22Rv1 (cell line): ENCODE measurements at regions not wholly inside any gene's neighbourhood (a gene's known extent, or its start where the extent isn't known, plus 50 kb on each side); places are given as distances from the start of the nearest gene placed in this dataset.

Source experiments
- H3K27ac ChIP-seq: fragments of 450-650 bp; 2 replicates; pipeline ENCODE4 v1.5.1; 2017
- CTCF ChIP-seq: fragments of 450-650 bp; IDR thresholded peaks from 2 replicates; pipeline ENCODE4 v1.5.1; 2017; ENCODE audit warnings: mild to moderate bottlenecking
- ZFX ChIP-seq: fragments of 450-650 bp; IDR thresholded peaks from 2 replicates; pipeline ENCODE4 v1.6.1; 2017; ENCODE audit warnings: antibody characterized with exemption, borderline replicate concordance

GRCh38 chr2:62568074-62568473 is 62.1 kb upstream of the TMEM17 start:
- TF ChIP-seq CTCF (no peak), ZFX (no peak)
- peak overlapping the region; percentile 76; the same call in 1 of the 2 replicates for H3K27ac ChIP-seq

GRCh38 chr2:62567669-62568068 is 61.7 kb upstream of the TMEM17 start:
- TF ChIP-seq CTCF = no peak
- no peak for TF ChIP-seq ZFX

GRCh38 chr2:62566847-62567246 is 60.9 kb upstream of the TMEM17 start:
- H3K27ac ChIP-seq = no peak overlapping the region
- TF ChIP-seq ZFX = no peak
- no peak for TF ChIP-seq CTCF

More at GRCh38 chr2:62567669-62568068, 61.7 kb upstream of the TMEM17 start:
- no peak overlapping the region for H3K27ac ChIP-seq

GRCh38 chr2:62565309-62565908 is 59.4 kb upstream of the TMEM17 start:
- TF ChIP-seq CTCF (no peak), ZFX (no peak)
- H3K27ac ChIP-seq = no peak overlapping the region

GRCh38 chr2:62564380-62565137 is 58.6 kb upstream of the TMEM17 start:
- H3K27ac ChIP-seq = no peak overlapping the region
- TF ChIP-seq ZFX (no peak), CTCF (no peak)

GRCh38 chr2:62561586-62561985 is 55.6 kb upstream of the TMEM17 start:
- H3K27ac ChIP-seq = no peak overlapping the region
- TF ChIP-seq ZFX (no peak), CTCF (no peak)

- TF ChIP-seq CTCF = no peak
- TF ChIP-seq ZFX = no peak
- H3K27ac ChIP-seq = no peak overlapping the region
These were observed 53.6 kb upstream of the TMEM17 start for GRCh38 chr2:62559582-62559981.
